Adipocyte (in vitro differentiated cells): ENCODE measurements at regions not wholly inside any gene's neighbourhood (a gene's known extent, or its start where the extent isn't known, plus 50 kb on each side); places are given as distances from the start of the nearest gene placed in this dataset.

Experiments
- DNase-seq: peaks from one replicate; pipeline ENCODE4 v3.0.0-alpha.2; 2015; ENCODE audit warnings: low read depth
- H3K27me3 ChIP-seq: replicated peaks from 2 replicates; pipeline ENCODE4 v1.7.0; 2013; ENCODE audit warnings: mild to moderate bottlenecking, low read length, moderate library complexity; ENCODE audit not compliant: control insufficient read depth, insufficient read depth
- H3K36me3 ChIP-seq: 2 replicates; pipeline ENCODE4 v1.7.0; 2013; ENCODE audit warnings: low read length, mild to moderate bottlenecking, moderate library complexity; ENCODE audit not compliant: control insufficient read depth, insufficient read depth, severe bottlenecking
- H3K4me1 ChIP-seq: 2 replicates; pipeline ENCODE4 v1.7.0; 2013; ENCODE audit warnings: mild to moderate bottlenecking, low read length, moderate library complexity; ENCODE audit not compliant: control insufficient read depth, insufficient read depth
- H3K4me3 ChIP-seq: 2 replicates; pipeline ENCODE4 v1.7.0; 2013; ENCODE audit warnings: mild to moderate bottlenecking, low read length, moderate library complexity
- H3K9ac ChIP-seq: 2 replicates; pipeline ENCODE4 v1.7.0; 2013; ENCODE audit warnings: mild to moderate bottlenecking, low read length, moderate library complexity
- H3K9me3 ChIP-seq: 2 replicates; pipeline ENCODE4 v1.7.0; 2013; ENCODE audit warnings: mild to moderate bottlenecking, low read length, moderate library complexity; ENCODE audit not compliant: control insufficient read depth

- Histone ChIP-seq H3K9ac (no peak overlapping the region), H3K27me3 (no peaks in the 10 kb centered on the region)
- DNase-seq: no peak
Observed at GRCh38 chr22:47458348-47458747, 695.9 kb downstream of the TBC1D22A start.

GRCh38 chr22:47457509-47458300, 695.3 kb downstream of the TBC1D22A start:
- Histone ChIP-seq H3K9me3 (peaks cover 31% of the 10 kb centered on the region), H3K36me3 (no peaks in the 10 kb centered on the region), H3K4me3 (no peak overlapping the region), H3K27me3 (no peaks in the 10 kb centered on the region), H3K9ac (no peak overlapping the region), H3K4me1 (no peaks in the 10 kb centered on the region)
- no peak for DNase-seq

More at GRCh38 chr22:47458348-47458747, 695.9 kb downstream of the TBC1D22A start:
- Histone ChIP-seq H3K36me3 (no peaks in the 10 kb centered on the region), H3K9me3 (peaks cover 25% of the 10 kb centered on the region), H3K4me1 (no peaks in the 10 kb centered on the region), H3K4me3 (no peak overlapping the region)

GRCh38 chr22:47457021-47457420, 694.6 kb downstream of the TBC1D22A start:
- no peak for DNase-seq
- Histone ChIP-seq H3K36me3 (no peaks in the 10 kb centered on the region), H3K4me3 (no peak overlapping the region), H3K27me3 (no peaks in the 10 kb centered on the region), H3K9ac (no peak overlapping the region), H3K9me3 (peaks cover 32% of the 10 kb centered on the region), H3K4me1 (no peaks in the 10 kb centered on the region)

- no peak overlapping the region for H3K4me3 ChIP-seq
- H3K9ac ChIP-seq: no peak overlapping the region
- H3K4me1 ChIP-seq: no peaks in the 10 kb centered on the region
- H3K36me3 ChIP-seq: no peaks in the 10 kb centered on the region
- H3K27me3 ChIP-seq: no peaks in the 10 kb centered on the region
- no peak for DNase-seq
- H3K9me3 ChIP-seq: peaks cover 32% of the 10 kb centered on the region
Observed at GRCh38 chr22:47456031-47456430, 693.6 kb downstream of the TBC1D22A start.

GRCh38 chr22:47453049-47453448, 690.6 kb downstream of the TBC1D22A start:
- Histone ChIP-seq H3K36me3 (no peaks in the 10 kb centered on the region), H3K27me3 (no peaks in the 10 kb centered on the region), H3K9ac (no peak overlapping the region), H3K4me1 (no peaks in the 10 kb centered on the region), H3K4me3 (no peak overlapping the region), H3K9me3 (peaks cover 32% of the 10 kb centered on the region)
- no peak for DNase-seq

- Histone ChIP-seq H3K36me3 (no peaks in the 10 kb centered on the region), H3K4me3 (no peak overlapping the region), H3K4me1 (no peaks in the 10 kb centered on the region), H3K9ac (no peak overlapping the region), H3K27me3 (no peaks in the 10 kb centered on the region), H3K9me3 (peaks cover 32% of the 10 kb centered on the region)
- no peak for DNase-seq
Observed at GRCh38 chr22:47452184-47452583, 689.7 kb downstream of the TBC1D22A start.

- H3K36me3 ChIP-seq: no peaks in the 10 kb centered on the region
- peaks cover 4% of the 10 kb centered on the region for H3K27me3 ChIP-seq
- no peak overlapping the region for H3K9ac ChIP-seq
- H3K4me3 ChIP-seq: no peak overlapping the region
- peaks cover 27% of the 10 kb centered on the region for H3K9me3 ChIP-seq
- no peaks in the 10 kb centered on the region for H3K4me1 ChIP-seq
- no peak for DNase-seq
Observed at GRCh38 chr22:47450876-47451475, 688.5 kb downstream of the TBC1D22A start.

GRCh38 chr22:47449508-47450270, 687.2 kb downstream of the TBC1D22A start:
- no peak for DNase-seq
- Histone ChIP-seq H3K9ac (no peak overlapping the region), H3K9me3 (peaks cover 20% of the 10 kb centered on the region), H3K36me3 (no peaks in the 10 kb centered on the region), H3K4me1 (no peaks in the 10 kb centered on the region), H3K4me3 (no peak overlapping the region), H3K27me3 (peaks cover 4% of the 10 kb centered on the region)

GRCh38 chr22:47448231-47449223, 686.1 kb downstream of the TBC1D22A start:
- no peak overlapping the region for H3K4me3 ChIP-seq
- H3K36me3 ChIP-seq: no peaks in the 10 kb centered on the region
- H3K27me3 ChIP-seq: peaks cover 4% of the 10 kb centered on the region
- no peak overlapping the region for H3K9ac ChIP-seq
- H3K9me3 ChIP-seq: peaks cover 9% of the 10 kb centered on the region
- H3K4me1 ChIP-seq: no peaks in the 10 kb centered on the region
- no peak for DNase-seq

- H3K9me3 ChIP-seq: peaks cover 8% of the 10 kb centered on the region
- H3K9ac ChIP-seq: no peak overlapping the region
- H3K4me3 ChIP-seq: no peak overlapping the region
- H3K36me3 ChIP-seq: no peaks in the 10 kb centered on the region
- peaks cover 4% of the 10 kb centered on the region for H3K27me3 ChIP-seq
- DNase-seq: no peak
- H3K4me1 ChIP-seq: no peaks in the 10 kb centered on the region
Observed at GRCh38 chr22:47446821-47447810, 684.7 kb downstream of the TBC1D22A start.
